Thyroid gland (tissue), 4 donors: ENCODE measurements at regions not wholly inside any gene's neighbourhood (a gene's known extent, or its start where the extent isn't known, plus 50 kb on each side); places are given as distances from the start of the nearest gene placed in this dataset.

Experiments
- DNase-seq, 2 donors: peaks; one replicate each; pipeline ENCODE4 v3.0.0-alpha.2; 2019
- H3K27ac ChIP-seq, 3 donors: fragments of 200-600 bp; sonication (generic); 1 replicate in 2 of 3; 2 replicates in 1 of 3; pipeline ENCODE4 v1.5.1; 2016 to 2019; ENCODE audit warnings: mild to moderate bottlenecking in 1 of 3, moderate library complexity in 1 of 3
- H3K27me3 ChIP-seq: fragments of 200-600 bp; sonication (generic); one replicate; pipeline ENCODE4 v1.5.1; 2019
- H3K36me3 ChIP-seq, 2 donors: fragments of 200-600 bp; sonication (generic); one replicate each; pipeline ENCODE4 v1.5.1; 2016 to 2019
- H3K4me1 ChIP-seq, 2 donors: fragments of 200-600 bp; sonication (generic); one replicate each; pipeline ENCODE4 v1.5.1; 2017 to 2019
- H3K4me3 ChIP-seq, 3 donors: fragments of 200-600 bp; sonication (generic); replicated peaks in 1 of 3; 1 replicate in 2 of 3; 2 replicates in 1 of 3; pipeline ENCODE4 v1.5.1; 2016; ENCODE audit warnings: mild to moderate bottlenecking in 1 of 3
- H3K9me3 ChIP-seq: fragments of 200-600 bp; sonication (generic); one replicate; pipeline ENCODE4 v1.5.1; 2017
- CTCF ChIP-seq, 6 experiments: fragments of 200-600 bp in 3 of 6; fragments of 450-650 bp in 3 of 6; sonication (generic) in 3 of 6; IDR thresholded peaks; one replicate each; pipeline ENCODE4 v1.5.1; 2016 to 2019; ENCODE audit warnings: antibody characterized with exemption in 6 of 6, mild to moderate bottlenecking in 2 of 6, inconsistent platforms in 1 of 6, moderate library complexity in 1 of 6
- POLR2A ChIP-seq, 2 donors: fragments of 450-650 bp; IDR thresholded peaks; one replicate each; pipeline ENCODE4 v1.6.1; 2017; ENCODE audit warnings: antibody characterized with exemption in 2 of 2, mild to moderate bottlenecking in 2 of 2, moderate library complexity in 1 of 2
- WGBS, 2 donors: methylation state at CpG; one replicate each; pipeline ENCODE4 v1.1.5; 2017; 5-methylcytosine and 5-hydroxymethylcytosine counted together
- intact Hi-C: fragments of 100-400 bp; cut with DNase I; formaldehyde crosslinking; loops from one replicate; pipeline ENCODE4 v1.15.1; 2023

GRCh38 chr20:37624963-37625362, 68.9 kb upstream of the CTNNBL1 start:
- intact Hi-C loops, result no loop called here
- H3K27me3 ChIP-seq, result no peaks in the 10 kb centered on the region
- WGBS, 2 donors, result 22 to 24% methylated on average over 1 of the region's 1 CpG

GRCh38 chr20:37622728-37623127, 71.1 kb upstream of the CTNNBL1 start:
- Histone ChIP-seq H3K4me3 (no peak overlapping the region), H3K27ac (no peak overlapping the region), H3K27me3 (no peaks in the 10 kb centered on the region), H3K4me1 (no peaks in the 10 kb centered on the region), H3K9me3 (no peaks in the 10 kb centered on the region), H3K36me3 (no peaks in the 10 kb centered on the region)
- no peak for TF ChIP-seq POLR2A (IDR thresholded peaks at IDR 0.05)
- 24 to 31% methylated on average over 5 of the region's 5 CpGs for WGBS, 2 donors
- no peak for DNase-seq
- intact Hi-C loops, result no loop called here

More at GRCh38 chr20:37624963-37625362, 68.9 kb upstream of the CTNNBL1 start:
- H3K27ac ChIP-seq, result no peak overlapping the region
- TF ChIP-seq POLR2A (IDR thresholded peaks at IDR 0.05), result no peak
- TF ChIP-seq CTCF (IDR thresholded peaks at IDR 0.05), result no peak
- no peaks in the 10 kb centered on the region for H3K4me1 ChIP-seq
- H3K4me3 ChIP-seq, result no peak overlapping the region
- no peaks in the 10 kb centered on the region for H3K36me3 ChIP-seq
- no peak for DNase-seq
- no peaks in the 10 kb centered on the region for H3K9me3 ChIP-seq

- intact Hi-C loops, result no loop called here
- Histone ChIP-seq H3K36me3 (no peaks in the 10 kb centered on the region), H3K4me1 (no peaks in the 10 kb centered on the region), H3K4me3 (no peak overlapping the region), H3K9me3 (no peaks in the 10 kb centered on the region), H3K27me3 (no peaks in the 10 kb centered on the region), H3K27ac (no peak overlapping the region)
- no peak for DNase-seq
- TF ChIP-seq POLR2A (IDR thresholded peaks at IDR 0.05), result no peak
- TF ChIP-seq CTCF (IDR thresholded peaks at IDR 0.05), result no peak
- 62 to 75% methylated on average over 2 of the region's 2 CpGs for WGBS, 2 donors
Observed at GRCh38 chr20:37619496-37619895, 74.3 kb upstream of the CTNNBL1 start.

GRCh38 chr20:37616110-37616425, 77.8 kb upstream of the CTNNBL1 start:
- WGBS, 2 donors, result 8 to 18% methylated on average over 2 of the region's 2 CpGs
- no peaks in the 10 kb centered on the region for H3K36me3 ChIP-seq
- intact Hi-C loops, result no loop called here
- H3K4me3 ChIP-seq, result no peak overlapping the region
- no peaks in the 10 kb centered on the region for H3K9me3 ChIP-seq
- H3K27ac ChIP-seq, result no peak overlapping the region
- H3K4me1 ChIP-seq, result no peaks in the 10 kb centered on the region
- no peak for DNase-seq
- no peaks in the 10 kb centered on the region for H3K27me3 ChIP-seq
- TF ChIP-seq POLR2A (IDR thresholded peaks at IDR 0.05) (no peak), CTCF (IDR thresholded peaks at IDR 0.05) (no peak)

GRCh38 chr20:37615340-37616109, 78.3 kb upstream of the CTNNBL1 start:
- no peak for TF ChIP-seq POLR2A (IDR thresholded peaks at IDR 0.05)
- peak in 4 of 6 experiments; percentile 36 to 82 (median 54) for TF ChIP-seq CTCF (IDR thresholded peaks at IDR 0.05)
- Histone ChIP-seq H3K9me3 (no peaks in the 10 kb centered on the region), H3K4me3 (no peak overlapping the region), H3K27ac (no peak overlapping the region), H3K36me3 (no peaks in the 10 kb centered on the region), H3K27me3 (no peaks in the 10 kb centered on the region), H3K4me1 (no peaks in the 10 kb centered on the region)
- intact Hi-C loops, result no loop called here
- peak; percentile 48 to 63 for DNase-seq
- 35 to 43% methylated on average over 5 of the region's 5 CpGs for WGBS, 2 donors
